ENCODE measurements at regions not wholly inside any gene's neighbourhood (a gene's known extent, or its start where the extent isn't known, plus 50 kb on each side); places are given as distances from the start of the nearest gene placed in this dataset.

- no peaks in the 10 kb centered on the region for H3K9me3 ChIP-seq
- 65 to 78% methylated on average over 9 of the region's 9 CpGs for WGBS, 2 donors
- H3K4me1 ChIP-seq = peaks cover 14% of the 10 kb centered on the region
- intact Hi-C loops (cut with DNase I; ENCODE audit: low total_unique reads) = no loop called here
- DNase-seq = no peak
- TF ChIP-seq CTCF (IDR thresholded peaks at IDR 0.05) = no peak
- TF ChIP-seq POLR2A (IDR thresholded peaks at IDR 0.05) = no peak
- no peak overlapping the region for H3K27ac ChIP-seq
- H3K4me3 ChIP-seq = no peak overlapping the region
- H3K27me3 ChIP-seq = no peaks in the 10 kb centered on the region
- no peaks in the 10 kb centered on the region for H3K36me3 ChIP-seq (ENCODE audit: low read depth, missing control alignments)
Observed at GRCh38 chr13:44809190-44809589, 180.1 kb downstream of the NUFIP1 start.

GRCh38 chr13:44808185-44808584 is 181.1 kb downstream of the NUFIP1 start:
- no peak for DNase-seq
- Histone ChIP-seq H3K27ac (no peak overlapping the region), H3K9me3 (no peaks in the 10 kb centered on the region), H3K4me1 (peaks cover 14% of the 10 kb centered on the region), H3K4me3 (no peak overlapping the region), H3K36me3 (ENCODE audit: low read depth, missing control alignments) (no peaks in the 10 kb centered on the region), H3K27me3 (no peaks in the 10 kb centered on the region)
- WGBS, 2 donors = 89 to 91% methylated on average over 1 of the region's 1 CpG
- no peak for TF ChIP-seq CTCF (IDR thresholded peaks at IDR 0.05)
- TF ChIP-seq POLR2A (IDR thresholded peaks at IDR 0.05) = no peak
- intact Hi-C loops (cut with DNase I; ENCODE audit: low total_unique reads) = no loop called here

GRCh38 chr13:44807449-44808034 is 181.7 kb downstream of the NUFIP1 start:
- no peak for TF ChIP-seq CTCF (IDR thresholded peaks at IDR 0.05)
- no peak for TF ChIP-seq POLR2A (IDR thresholded peaks at IDR 0.05)
- Histone ChIP-seq H3K4me1 (peaks cover 7% of the 10 kb centered on the region), H3K27ac (no peak overlapping the region), H3K4me3 (no peak overlapping the region), H3K9me3 (no peaks in the 10 kb centered on the region), H3K36me3 (ENCODE audit: low read depth, missing control alignments) (no peaks in the 10 kb centered on the region), H3K27me3 (no peaks in the 10 kb centered on the region)
- DNase-seq = no peak
- intact Hi-C loops (cut with DNase I; ENCODE audit: low total_unique reads) = no loop called here
- WGBS, 2 donors = 93 to 98% methylated on average over 5 of the region's 5 CpGs

GRCh38 chr13:44806826-44807225 is 182.4 kb downstream of the NUFIP1 start:
- no peaks in the 10 kb centered on the region for H3K27me3 ChIP-seq
- DNase-seq = no peak
- WGBS, 2 donors = 40 to 68% methylated on average over 10 of the region's 10 CpGs
- no peak for TF ChIP-seq POLR2A (IDR thresholded peaks at IDR 0.05)
- no peak for TF ChIP-seq CTCF (IDR thresholded peaks at IDR 0.05)
- intact Hi-C loops (cut with DNase I; ENCODE audit: low total_unique reads) = no loop called here
- no peaks in the 10 kb centered on the region for H3K36me3 ChIP-seq (ENCODE audit: low read depth, missing control alignments)
- no peak overlapping the region for H3K27ac ChIP-seq
- H3K4me1 ChIP-seq = peaks cover 6% of the 10 kb centered on the region
- H3K4me3 ChIP-seq = no peak overlapping the region
- no peaks in the 10 kb centered on the region for H3K9me3 ChIP-seq

GRCh38 chr13:44805585-44805984 is 183.7 kb downstream of the NUFIP1 start:
- Histone ChIP-seq H3K27ac (no peak overlapping the region), H3K9me3 (no peaks in the 10 kb centered on the region), H3K36me3 (ENCODE audit: low read depth, missing control alignments) (no peaks in the 10 kb centered on the region), H3K27me3 (no peaks in the 10 kb centered on the region), H3K4me1 (peaks cover 6% of the 10 kb centered on the region), H3K4me3 (no peak overlapping the region)
- DNase-seq = no peak
- TF ChIP-seq POLR2A (IDR thresholded peaks at IDR 0.05) (no peak), CTCF (IDR thresholded peaks at IDR 0.05) (no peak)
- intact Hi-C loops (cut with DNase I; ENCODE audit: low total_unique reads) = no loop called here
- 82 to 96% methylated on average over 5 of the region's 5 CpGs for WGBS, 2 donors

Measured in testis (tissue), 2 donors.